HG03159 (cell line): ENCODE measurements at regions not wholly inside any gene's neighbourhood (a gene's known extent, or its start where the extent isn't known, plus 50 kb on each side); places are given as distances from the start of the nearest gene placed in this dataset.

Experiments
- ATAC-seq: cut with Tn5 transposase; IDR thresholded peaks from one replicate; pipeline ENCODE4 v1.9.1; 2021; ENCODE audit warnings: mild to moderate bottlenecking, moderate library complexity; ENCODE audit not compliant: unreplicated experiment

DNA sequence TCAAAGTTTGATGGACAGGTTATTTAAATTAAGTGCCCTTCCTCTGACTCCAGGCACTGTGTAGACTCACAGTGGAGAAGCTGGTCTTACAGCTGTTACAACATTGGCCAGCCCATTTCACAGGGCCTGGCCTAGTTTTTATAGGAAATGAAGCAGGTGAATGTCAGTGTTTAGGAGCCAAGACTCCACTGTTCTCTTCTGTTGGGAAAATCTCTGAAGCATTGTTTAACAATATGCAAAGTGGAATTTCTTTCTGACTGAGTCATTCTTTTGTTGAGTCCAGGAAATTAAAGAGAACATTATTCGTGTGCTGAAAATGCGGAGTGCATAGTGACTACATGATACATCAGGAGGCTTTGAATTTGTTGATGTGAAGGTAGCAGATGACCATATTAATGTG lies 64.7 kb downstream of the ARRDC4 start:
- no peak for ATAC-seq

GRCh38 chr15:98034731-98035130 lies 74.2 kb downstream of the ARRDC4 start:
- ATAC-seq, result no peak

DNA sequence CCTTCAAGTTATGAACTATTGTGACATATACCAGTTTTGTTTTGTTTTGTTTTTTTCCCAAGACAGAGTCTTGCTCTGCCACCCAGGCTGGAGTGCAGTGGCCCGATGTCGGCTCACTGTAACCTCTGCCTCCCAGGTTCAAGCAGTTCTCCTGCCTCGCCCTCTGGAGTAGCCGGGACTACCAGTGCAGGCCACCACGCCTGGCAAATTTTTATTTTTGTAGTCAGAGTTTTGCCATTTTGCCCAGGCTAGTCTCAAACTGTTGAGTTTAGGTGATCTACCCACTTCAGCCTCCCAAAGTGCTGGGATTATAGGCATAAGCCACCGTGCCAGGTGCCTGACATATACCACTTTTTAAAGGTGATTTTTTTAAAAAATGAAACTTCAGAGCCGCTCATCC lies 74.6 kb downstream of the ARRDC4 start:
- ATAC-seq, result no peak

DNA sequence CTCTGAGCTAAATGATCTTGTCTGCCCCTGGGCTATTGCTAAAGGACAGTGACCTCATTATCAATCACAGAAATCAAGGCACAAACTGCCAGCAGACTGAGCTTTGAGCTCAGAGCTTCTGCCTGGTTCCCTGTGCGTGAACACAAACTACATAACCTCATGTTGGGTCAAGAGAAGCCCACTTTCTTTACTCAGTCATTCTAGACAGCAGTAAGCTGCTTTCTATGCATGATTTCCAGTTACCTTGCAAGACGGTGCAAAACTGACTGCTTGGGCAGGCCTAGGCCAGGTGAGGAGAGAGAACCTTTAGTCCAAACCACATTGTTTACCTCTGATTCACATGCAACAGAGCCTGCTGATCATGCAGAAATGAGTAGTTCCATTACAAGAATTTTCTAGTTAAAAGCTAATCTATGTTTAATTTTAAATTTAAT lies 75.1 kb downstream of the ARRDC4 start:
- ATAC-seq, result no peak

- no peak for ATAC-seq
Measured at GRCh38 chr15:98039596-98039995, 79.1 kb downstream of the ARRDC4 start.

GRCh38 chr15:98040146-98040545 lies 79.6 kb downstream of the ARRDC4 start:
- no peak for ATAC-seq

- no peak for ATAC-seq
Measured at GRCh38 chr15:98043160-98044014, 82.9 kb downstream of the ARRDC4 start.

DNA sequence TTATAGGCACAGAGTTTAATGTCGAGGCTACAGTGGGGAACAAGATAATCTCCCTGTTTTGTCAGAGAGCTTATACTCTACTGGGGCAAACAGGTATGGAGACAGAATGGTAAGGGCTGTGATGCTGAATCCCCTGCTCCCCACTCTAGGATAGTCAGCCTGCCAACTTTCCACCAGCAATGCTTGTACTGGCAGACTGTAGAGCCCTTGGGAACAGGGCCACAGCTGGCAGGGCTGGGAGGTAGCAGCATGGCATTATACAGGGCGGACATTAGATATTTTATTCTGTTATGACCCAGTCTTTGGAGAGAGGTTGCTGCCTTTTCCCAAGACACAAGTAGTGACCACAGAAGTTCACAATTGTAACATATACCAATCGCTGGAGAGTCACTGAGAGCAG lies 91.2 kb downstream of the ARRDC4 start:
- ATAC-seq, result no peak

DNA sequence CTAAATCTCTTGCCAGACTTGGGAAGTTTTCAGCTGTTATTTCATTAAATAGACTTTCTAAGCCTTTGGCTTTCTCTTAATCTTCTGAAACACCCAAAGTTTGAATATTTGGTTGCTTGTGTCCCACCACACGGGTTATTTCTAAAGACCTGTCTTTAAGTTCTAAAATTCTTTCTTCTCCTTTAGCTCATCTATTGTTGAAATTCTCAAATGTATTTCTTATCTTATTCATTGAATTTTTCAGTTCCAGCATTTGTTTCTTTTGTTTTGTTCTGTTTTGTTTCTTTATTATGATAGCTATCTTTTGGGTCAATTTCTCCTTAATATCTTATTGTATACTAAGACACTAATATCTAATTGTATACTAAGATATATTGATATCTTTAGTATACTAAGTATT lies 97.0 kb downstream of the ARRDC4 start:
- no peak for ATAC-seq

DNA sequence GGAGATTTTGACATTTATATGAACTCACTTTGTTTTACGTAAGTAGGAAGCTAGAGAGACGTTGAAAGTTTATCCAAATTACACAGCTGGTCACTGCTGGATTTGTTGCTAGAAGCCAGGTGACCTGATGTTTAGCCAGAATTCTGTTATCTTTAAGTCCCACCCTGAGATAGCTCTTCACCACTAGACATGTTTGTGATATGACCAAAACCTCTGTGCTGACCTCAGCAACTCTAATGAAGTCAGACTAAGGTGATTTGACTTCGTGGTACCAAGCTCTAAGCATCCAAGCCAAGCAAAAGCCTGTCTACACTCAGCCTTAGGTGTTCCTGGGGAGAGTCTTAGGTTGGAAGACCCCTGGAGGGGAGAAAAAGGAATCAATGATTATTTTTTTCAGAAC lies 102.4 kb downstream of the ARRDC4 start:
- no peak for ATAC-seq

DNA sequence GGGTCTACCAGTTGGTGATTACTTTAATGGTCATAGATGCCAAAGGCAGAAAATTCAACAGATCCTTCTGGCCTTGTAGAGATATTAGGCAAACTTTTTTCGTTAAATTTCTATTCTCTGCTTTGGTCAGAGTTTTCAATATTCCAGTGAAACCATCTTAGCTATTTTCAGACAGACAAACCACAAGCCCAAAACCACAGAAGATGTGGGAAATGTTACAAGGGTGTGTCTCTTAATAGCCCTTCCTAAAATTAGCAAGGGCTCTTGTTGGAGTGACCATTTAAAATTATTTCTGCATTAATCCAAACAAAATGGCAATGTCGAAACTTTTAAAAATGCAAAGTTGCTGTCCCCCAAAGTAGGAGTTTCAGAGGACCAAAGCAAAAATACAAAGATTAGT lies 102.8 kb downstream of the ARRDC4 start:
- ATAC-seq, result no peak

- no peak for ATAC-seq
Measured at GRCh38 chr15:98063871-98064270, 103.4 kb downstream of the ARRDC4 start.

- ATAC-seq, result no peak
Measured at GRCh38 chr15:98067339-98067738, 106.8 kb downstream of the ARRDC4 start.

GRCh38 chr15:98069256-98069655 lies 108.8 kb downstream of the ARRDC4 start:
- ATAC-seq, result no peak

- no peak for ATAC-seq
Measured at GRCh38 chr15:98070137-98070536, 109.6 kb downstream of the ARRDC4 start.

GRCh38 chr15:98071786-98072185 lies 111.3 kb downstream of the ARRDC4 start:
- ATAC-seq, result no peak

DNA sequence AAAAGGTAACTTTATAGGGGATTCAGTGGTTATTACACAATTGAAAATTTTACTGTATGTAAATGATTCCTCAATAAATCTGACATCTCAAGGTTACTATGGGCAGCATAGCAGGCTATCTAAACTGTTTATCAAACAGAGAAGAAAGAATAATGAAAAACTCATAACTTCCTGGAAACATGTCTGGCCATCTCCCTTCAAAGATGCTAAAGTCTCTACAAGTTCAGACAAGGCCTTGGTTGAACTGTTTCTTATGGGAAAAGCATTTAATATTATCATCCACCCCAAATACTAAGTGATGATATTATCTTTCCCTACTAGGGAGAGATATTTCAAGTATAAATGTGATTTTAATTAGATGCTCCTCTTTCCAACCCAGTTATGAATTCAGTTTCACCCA lies 114.9 kb downstream of the ARRDC4 start:
- ATAC-seq, result no peak

DNA sequence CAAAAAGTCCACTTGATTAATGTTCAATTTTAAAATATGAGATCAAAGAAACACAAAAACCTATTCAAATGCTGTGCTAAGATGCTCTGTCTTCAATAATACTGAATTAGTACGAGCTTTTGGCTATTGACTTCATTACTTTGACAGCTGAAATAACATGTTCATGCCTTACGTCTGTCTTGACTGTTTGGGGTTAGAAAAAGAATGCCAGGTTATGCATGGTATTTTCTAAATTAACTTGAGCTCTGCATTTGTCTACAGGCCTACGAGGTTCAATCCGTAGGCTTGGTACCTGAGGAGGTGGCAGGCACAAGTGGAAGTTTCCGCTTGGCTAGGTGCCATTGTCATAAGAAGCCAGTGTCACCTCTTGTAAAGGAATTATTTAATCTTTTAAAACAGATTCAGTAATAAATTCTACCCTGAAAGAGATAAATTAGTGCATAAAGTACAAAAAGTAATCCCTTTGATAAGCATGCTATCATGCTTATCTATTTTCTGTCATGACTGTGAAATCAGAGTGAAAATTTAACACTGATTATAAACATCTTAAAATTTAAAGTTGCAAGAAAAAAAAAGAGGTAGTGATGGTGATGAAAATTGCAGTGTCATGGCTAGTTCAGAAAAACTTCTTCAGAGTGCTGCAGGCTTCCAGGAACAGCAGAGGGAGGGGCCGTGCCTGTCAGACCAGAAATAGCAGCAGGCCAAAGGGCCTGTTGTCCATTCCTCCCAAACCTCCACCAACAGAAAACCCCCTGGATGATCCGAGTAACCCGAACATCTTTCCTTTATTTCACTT lies 115.7 kb downstream of the ARRDC4 start:
- no peak for ATAC-seq

GRCh38 chr15:98077186-98077585 lies 116.7 kb downstream of the ARRDC4 start:
- no peak for ATAC-seq

- ATAC-seq, result no peak
Measured at GRCh38 chr15:98080791-98081190, 120.3 kb downstream of the ARRDC4 start.

DNA sequence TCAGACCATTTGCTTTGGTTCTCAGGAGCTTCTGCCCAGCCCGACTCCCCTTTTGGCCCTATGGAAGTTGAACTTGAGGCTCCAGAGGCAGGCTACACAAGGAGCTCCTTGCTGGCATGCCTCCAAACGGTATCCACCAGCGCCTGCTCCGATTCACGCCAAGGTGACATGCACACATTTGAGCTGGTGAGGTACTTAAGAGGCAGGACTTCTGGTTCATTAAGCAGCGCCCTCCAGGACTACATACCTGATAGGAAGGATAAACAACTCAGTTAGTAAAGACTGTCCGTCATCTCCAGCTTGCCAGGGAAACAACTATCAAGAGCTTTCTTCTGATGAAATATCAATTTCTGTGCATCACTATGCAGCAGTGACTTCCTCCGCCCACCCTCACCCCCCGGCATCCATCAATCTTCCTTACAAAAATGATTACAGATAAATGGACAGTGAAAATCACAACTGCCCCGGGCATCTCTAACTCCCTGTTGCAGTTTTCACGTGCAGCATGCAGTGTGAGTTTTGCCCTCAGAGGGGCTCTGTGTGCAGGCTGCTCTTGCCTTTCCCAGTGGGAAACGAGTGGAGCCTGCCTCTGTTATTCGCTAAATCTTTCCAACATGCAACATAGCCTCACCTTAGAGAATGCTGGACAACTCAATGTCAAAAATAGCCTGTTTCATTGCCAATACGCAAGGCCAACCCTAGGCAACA lies 122.9 kb downstream of the ARRDC4 start:
- no peak for ATAC-seq
